HG02588 (cell line): ENCODE measurements at regions not wholly inside any gene's neighbourhood (a gene's known extent, or its start where the extent isn't known, plus 50 kb on each side); places are given as distances from the start of the nearest gene placed in this dataset.
A peak's percentile ranks its signal among the peaks of the same experiment; 100 is the strongest.
"Not testable (repeated sequence)": the region's sequence is repeated elsewhere in the genome, so short reads cannot be mapped to it uniquely, and the experiment has no call there.

Experiments
- ATAC-seq: cut with Tn5 transposase; IDR thresholded peaks from one replicate; pipeline ENCODE4 v1.9.1; 2021; ENCODE audit warnings: mild to moderate bottlenecking, moderate library complexity; ENCODE audit not compliant: unreplicated experiment

GRCh38 chr2:89950807-89951206 is 1259.3 kb downstream of the RPIA start:
- not testable (repeated sequence) for ATAC-seq

- ATAC-seq: not testable (repeated sequence)
These were observed 1265.8 kb downstream of the RPIA start for GRCh38 chr2:89957236-89957635.

- ATAC-seq: not testable (repeated sequence)
These were observed 1268.4 kb downstream of the RPIA start for GRCh38 chr2:89959729-89960378.

- ATAC-seq: not testable (repeated sequence)
These were observed 1269.1 kb downstream of the RPIA start for GRCh38 chr2:89960570-89960969.

GRCh38 chr2:89968567-89968966 is 1277.1 kb downstream of the RPIA start:
- ATAC-seq: peak; percentile 88

- not testable (repeated sequence) for ATAC-seq
These were observed 1277.7 kb downstream of the RPIA start for GRCh38 chr2:89969190-89969589.

- ATAC-seq: not testable (repeated sequence)
These were observed 1282.4 kb downstream of the RPIA start for GRCh38 chr2:89973849-89974248.

GRCh38 chr2:89979826-89980537 is 1288.5 kb downstream of the RPIA start:
- not testable (repeated sequence) for ATAC-seq

GRCh38 chr2:89982246-89982645 is 1290.8 kb downstream of the RPIA start:
- not testable (repeated sequence) for ATAC-seq

- not testable (repeated sequence) for ATAC-seq
These were observed 1294.2 kb downstream of the RPIA start for GRCh38 chr2:89985650-89986049.

- not testable (repeated sequence) for ATAC-seq
These were observed 1295.1 kb downstream of the RPIA start for GRCh38 chr2:89986532-89986931.

- not testable (repeated sequence) for ATAC-seq
These were observed 1305.3 kb downstream of the RPIA start for GRCh38 chr2:89996779-89997178.

GRCh38 chr2:90004553-90004952 is 1313.1 kb downstream of the RPIA start:
- not testable (repeated sequence) for ATAC-seq

GRCh38 chr2:90010442-90011100 is 1319.1 kb downstream of the RPIA start:
- not testable (repeated sequence) for ATAC-seq

GRCh38 chr2:90011101-90011443 is 1319.6 kb downstream of the RPIA start:
- ATAC-seq: not testable (repeated sequence)

- ATAC-seq: not testable (repeated sequence)
These were observed 1328.4 kb downstream of the RPIA start for GRCh38 chr2:90019908-90020307.

- ATAC-seq: peak; percentile 51
These were observed 1329.8 kb downstream of the RPIA start for GRCh38 chr2:90021234-90021633.

- ATAC-seq: not testable (repeated sequence)
These were observed 1335.8 kb downstream of the RPIA start for GRCh38 chr2:90027231-90027643.

GRCh38 chr2:90028381-90029079 is 1337.1 kb downstream of the RPIA start:
- ATAC-seq: not testable (repeated sequence)

- ATAC-seq: not testable (repeated sequence)
These were observed 1337.6 kb downstream of the RPIA start for GRCh38 chr2:90029080-90029428.

- ATAC-seq: not testable (repeated sequence)
These were observed 1340.8 kb downstream of the RPIA start for GRCh38 chr2:90032269-90032668.
